Testis (tissue), 2 donors: ENCODE measurements at regions not wholly inside any gene's neighbourhood (a gene's known extent, or its start where the extent isn't known, plus 50 kb on each side); places are given as distances from the start of the nearest gene placed in this dataset.

ENCODE experiments used
- DNase-seq: peaks from one replicate; pipeline ENCODE4 v3.0.0-alpha.2; 2019
- H3K27ac ChIP-seq, 2 donors: fragments of 200-600 bp; sonication (generic); one replicate each; pipeline ENCODE4 v1.5.1; 2019
- H3K27me3 ChIP-seq: fragments of 200-600 bp; sonication (generic); one replicate; pipeline ENCODE4 v1.5.1; 2019
- H3K36me3 ChIP-seq: fragments of 200-600 bp; sonication (generic); one replicate; pipeline ENCODE4 v1.5.1; 2017; ENCODE audit warnings: low read depth; ENCODE audit errors: missing control alignments
- H3K4me1 ChIP-seq: fragments of 200-600 bp; sonication (generic); one replicate; pipeline ENCODE4 v1.5.1; 2019
- H3K4me3 ChIP-seq, 2 donors: fragments of 200-600 bp; sonication (generic); one replicate each; pipeline ENCODE4 v1.5.1; 2017 to 2019
- H3K9me3 ChIP-seq: fragments of 200-600 bp; sonication (generic); one replicate; pipeline ENCODE4 v1.5.1; 2017
- CTCF ChIP-seq, 3 experiments: fragments of 450-650 bp in 2 of 3; fragments of 200-600 bp in 1 of 3; sonication (generic) in 1 of 3; IDR thresholded peaks; one replicate each; pipeline ENCODE4 v1.5.1; 2016 to 2019; ENCODE audit warnings: antibody characterized with exemption in 3 of 3, mild to moderate bottlenecking in 2 of 3, moderate library complexity in 1 of 3
- POLR2A ChIP-seq: fragments of 450-650 bp; IDR thresholded peaks from one replicate; pipeline ENCODE4 v1.6.1; 2017; ENCODE audit warnings: antibody characterized with exemption, mild to moderate bottlenecking, moderate library complexity
- WGBS, 2 donors: methylation state at CpG; one replicate each; pipeline ENCODE4 v1.1.5; 2018; 5-methylcytosine and 5-hydroxymethylcytosine counted together
- intact Hi-C: fragments of 100-400 bp; cut with DNase I; formaldehyde crosslinking; loops from one replicate; pipeline ENCODE4 v1.15.1; 2023; ENCODE audit warnings: low total_unique reads

GRCh38 chr7:28272461-28272877 is 91.9 kb upstream of the JAZF1 start:
- Histone ChIP-seq H3K4me3 (no peak overlapping the region), H3K9me3 (no peaks in the 10 kb centered on the region), H3K36me3 (no peaks in the 10 kb centered on the region), H3K27me3 (no peaks in the 10 kb centered on the region), H3K4me1 (no peaks in the 10 kb centered on the region), H3K27ac (no peak overlapping the region)
- 19 to 31% methylated on average over 9 of the region's 9 CpGs for WGBS, 2 donors
- DNase-seq = peak; percentile 78
- intact Hi-C loops = no loop called here
- no peak for TF ChIP-seq POLR2A
- peak; percentile 42 to 60 (median 51) for TF ChIP-seq CTCF (IDR thresholded peaks at IDR 0.05)

GRCh38 chr7:28276298-28276697 is 95.7 kb upstream of the JAZF1 start:
- no peak for DNase-seq
- no peaks in the 10 kb centered on the region for H3K27me3 ChIP-seq
- WGBS, 2 donors = 71 to 80% methylated on average over 3 of the region's 3 CpGs
- no peak overlapping the region for H3K27ac ChIP-seq
- no peaks in the 10 kb centered on the region for H3K9me3 ChIP-seq
- H3K4me3 ChIP-seq = no peak overlapping the region
- no peak for TF ChIP-seq POLR2A
- TF ChIP-seq CTCF (IDR thresholded peaks at IDR 0.05) = no peak
- intact Hi-C loops = no loop called here
- no peaks in the 10 kb centered on the region for H3K36me3 ChIP-seq
- no peaks in the 10 kb centered on the region for H3K4me1 ChIP-seq

GRCh38 chr7:28277364-28277763 is 96.8 kb upstream of the JAZF1 start:
- Histone ChIP-seq H3K36me3 (no peaks in the 10 kb centered on the region), H3K27ac (no peak overlapping the region), H3K9me3 (no peaks in the 10 kb centered on the region), H3K27me3 (no peaks in the 10 kb centered on the region), H3K4me1 (no peaks in the 10 kb centered on the region), H3K4me3 (no peak overlapping the region)
- DNase-seq = no peak
- TF ChIP-seq CTCF (IDR thresholded peaks at IDR 0.05) = no peak
- TF ChIP-seq POLR2A = no peak
- 51 to 59% methylated on average over 1 of the region's 1 CpG for WGBS, 2 donors
- intact Hi-C loops = no loop called here

- TF ChIP-seq CTCF (IDR thresholded peaks at IDR 0.05) = no peak
- no peak for TF ChIP-seq POLR2A
- no peak overlapping the region for H3K4me3 ChIP-seq
- no peaks in the 10 kb centered on the region for H3K9me3 ChIP-seq
- no peaks in the 10 kb centered on the region for H3K4me1 ChIP-seq
- WGBS, 2 donors = 95 to 97% methylated on average over 2 of the region's 2 CpGs
- DNase-seq = no peak
- intact Hi-C loops = no loop called here
- H3K36me3 ChIP-seq = no peaks in the 10 kb centered on the region
- no peak overlapping the region for H3K27ac ChIP-seq
- no peaks in the 10 kb centered on the region for H3K27me3 ChIP-seq
These were observed 97.4 kb upstream of the JAZF1 start for GRCh38 chr7:28277958-28278357.

GRCh38 chr7:28280516-28280915 is 99.9 kb upstream of the JAZF1 start:
- H3K27ac ChIP-seq = no peak overlapping the region
- H3K36me3 ChIP-seq = no peaks in the 10 kb centered on the region
- H3K4me1 ChIP-seq = no peaks in the 10 kb centered on the region
- 71 to 76% methylated on average over 3 of the region's 3 CpGs for WGBS, 2 donors
- H3K27me3 ChIP-seq = no peaks in the 10 kb centered on the region
- H3K4me3 ChIP-seq = no peak overlapping the region
- TF ChIP-seq CTCF (IDR thresholded peaks at IDR 0.05) (no peak), POLR2A (no peak)
- intact Hi-C loops = no loop called here
- no peak for DNase-seq
- no peaks in the 10 kb centered on the region for H3K9me3 ChIP-seq
